ENCODE measurements at regions not wholly inside any gene's neighbourhood (a gene's known extent, or its start where the extent isn't known, plus 50 kb on each side); places are given as distances from the start of the nearest gene placed in this dataset.

DNA sequence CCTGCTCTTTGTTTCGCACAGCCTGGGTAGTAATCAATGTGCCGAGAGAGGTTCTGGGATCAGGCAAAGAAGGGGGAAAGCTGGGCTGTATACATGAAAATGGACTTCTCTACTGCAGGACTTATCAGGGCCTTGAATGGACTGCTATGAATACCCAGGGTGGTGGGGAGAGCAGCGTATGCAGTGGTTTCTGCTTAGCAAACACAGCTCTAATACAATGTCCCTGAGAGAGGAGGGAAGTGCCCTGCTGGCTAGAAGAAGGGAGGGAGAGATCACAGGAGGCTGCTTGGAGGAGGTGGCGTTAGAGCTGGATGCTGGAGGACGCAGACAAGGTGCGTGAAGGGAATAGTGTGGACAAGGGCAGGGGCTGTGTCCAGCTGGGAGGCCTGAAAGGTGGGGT is 116.1 kb downstream of the PTPRS start:
- DNase-seq (ENCODE audit: low spot score): no peak
- Histone ChIP-seq H3K27me3 (ENCODE audit: control insufficient read depth in 4 of 4, insufficient read depth in 4 of 4, low read length in 3 of 4) (no peaks in the 10 kb centered on the region), H3K4me1 (ENCODE audit: control insufficient read depth in 4 of 4, insufficient read depth in 4 of 4, low read length in 3 of 4) (no peaks in the 10 kb centered on the region), H3K9me3 (ENCODE audit: control insufficient read depth in 4 of 4, low read length in 3 of 4) (no peaks in the 10 kb centered on the region), H3K36me3 (ENCODE audit: control insufficient read depth in 4 of 4, insufficient read depth in 3 of 4, low read depth in 1 of 4, low read length in 3 of 4) (peaks cover 0 to 13% (median under 1%) of the 10 kb centered on the region in 4 donors), H3K9ac (ENCODE audit: low read depth in 1 of 2, low read length in 2 of 2) (no peak overlapping the region), H3K4me3 (ENCODE audit: low read depth in 1 of 3, low read length in 3 of 3) (no peak overlapping the region), H3K27ac (ENCODE audit: low read depth in 1 of 2, low read length in 2 of 2) (no peak overlapping the region)
- no peak for TF ChIP-seq GABPA (IDR thresholded peaks at IDR 0.05 in 1 of 2, conservative IDR thresholded peaks at IDR 0.05 in 1 of 2)
- TF ChIP-seq JUND (IDR thresholded peaks at IDR 0.05): no peak
- no peak for TF ChIP-seq HNF4A (conservative IDR thresholded peaks at IDR 0.05)
- no peak for TF ChIP-seq CTCF (IDR thresholded peaks at IDR 0.05; ENCODE audit: low read depth, low read length, missing input control)
- WGBS: 93% methylated on average over 6 of the region's 6 CpGs

- no peak overlapping the region for H3K9ac ChIP-seq (ENCODE audit: low read depth in 1 of 2, low read length in 2 of 2)
- TF ChIP-seq, protein P1, sequence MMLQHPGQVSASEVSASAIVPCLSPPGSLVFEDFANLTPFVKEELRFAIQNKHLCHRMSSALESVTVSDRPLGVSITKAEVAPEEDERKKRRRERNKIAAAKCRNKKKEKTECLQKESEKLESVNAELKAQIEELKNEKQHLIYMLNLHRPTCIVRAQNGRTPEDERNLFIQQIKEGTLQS (IDR thresholded peaks at IDR 0.05): no peak
- no peak for TF ChIP-seq CTCF (IDR thresholded peaks at IDR 0.05; ENCODE audit: low read depth, low read length, missing input control)
- H3K27ac ChIP-seq (ENCODE audit: low read depth in 1 of 2, low read length in 2 of 2): no peak overlapping the region
- no peak overlapping the region for H3K4me3 ChIP-seq (ENCODE audit: low read depth in 1 of 3, low read length in 3 of 3)
- 97% methylated on average over 53 of the region's 53 CpGs for WGBS
- no peaks in the 10 kb centered on the region for H3K9me3 ChIP-seq (ENCODE audit: control insufficient read depth in 4 of 4, low read length in 3 of 4)
- no peak for DNase-seq (ENCODE audit: low spot score)
- H3K4me1 ChIP-seq (ENCODE audit: control insufficient read depth in 4 of 4, insufficient read depth in 4 of 4, low read length in 3 of 4): no peaks in the 10 kb centered on the region
- peaks cover under 1 to 27% (median 5%) of the 10 kb centered on the region in 4 donors for H3K36me3 ChIP-seq (ENCODE audit: control insufficient read depth in 4 of 4, insufficient read depth in 3 of 4, low read depth in 1 of 4, low read length in 3 of 4)
- H3K27me3 ChIP-seq (ENCODE audit: control insufficient read depth in 4 of 4, insufficient read depth in 4 of 4, low read length in 3 of 4): no peaks in the 10 kb centered on the region
Observed at GRCh38 chr19:5222821-5223321, 117.7 kb downstream of the PTPRS start.

GRCh38 chr19:5222178-5222577 is 118.4 kb downstream of the PTPRS start:
- Histone ChIP-seq H3K9ac (ENCODE audit: low read depth in 1 of 2, low read length in 2 of 2) (no peak overlapping the region), H3K27me3 (ENCODE audit: control insufficient read depth in 4 of 4, insufficient read depth in 4 of 4, low read length in 3 of 4) (no peaks in the 10 kb centered on the region), H3K4me3 (ENCODE audit: low read depth in 1 of 3, low read length in 3 of 3) (no peak overlapping the region), H3K27ac (ENCODE audit: low read depth in 1 of 2, low read length in 2 of 2) (no peak overlapping the region), H3K4me1 (ENCODE audit: control insufficient read depth in 4 of 4, insufficient read depth in 4 of 4, low read length in 3 of 4) (no peaks in the 10 kb centered on the region), H3K36me3 (ENCODE audit: control insufficient read depth in 4 of 4, insufficient read depth in 3 of 4, low read depth in 1 of 4, low read length in 3 of 4) (peaks cover 2 to 32% (median 7%) of the 10 kb centered on the region in 4 donors), H3K9me3 (ENCODE audit: control insufficient read depth in 4 of 4, low read length in 3 of 4) (no peaks in the 10 kb centered on the region)
- no peak for DNase-seq (ENCODE audit: low spot score)
- TF ChIP-seq CTCF (IDR thresholded peaks at IDR 0.05; ENCODE audit: low read depth, low read length, missing input control) (no peak), REST (IDR thresholded peaks at IDR 0.05) (no peak), GABPA (IDR thresholded peaks at IDR 0.05 in 1 of 2, conservative IDR thresholded peaks at IDR 0.05 in 1 of 2) (no peak)
- WGBS: 96% methylated on average over 22 of the region's 22 CpGs

Measured in liver (tissue), 8 donors.